ENCODE measurements at regions not wholly inside any gene's neighbourhood (a gene's known extent, or its start where the extent isn't known, plus 50 kb on each side); places are given as distances from the start of the nearest gene placed in this dataset.

DNA sequence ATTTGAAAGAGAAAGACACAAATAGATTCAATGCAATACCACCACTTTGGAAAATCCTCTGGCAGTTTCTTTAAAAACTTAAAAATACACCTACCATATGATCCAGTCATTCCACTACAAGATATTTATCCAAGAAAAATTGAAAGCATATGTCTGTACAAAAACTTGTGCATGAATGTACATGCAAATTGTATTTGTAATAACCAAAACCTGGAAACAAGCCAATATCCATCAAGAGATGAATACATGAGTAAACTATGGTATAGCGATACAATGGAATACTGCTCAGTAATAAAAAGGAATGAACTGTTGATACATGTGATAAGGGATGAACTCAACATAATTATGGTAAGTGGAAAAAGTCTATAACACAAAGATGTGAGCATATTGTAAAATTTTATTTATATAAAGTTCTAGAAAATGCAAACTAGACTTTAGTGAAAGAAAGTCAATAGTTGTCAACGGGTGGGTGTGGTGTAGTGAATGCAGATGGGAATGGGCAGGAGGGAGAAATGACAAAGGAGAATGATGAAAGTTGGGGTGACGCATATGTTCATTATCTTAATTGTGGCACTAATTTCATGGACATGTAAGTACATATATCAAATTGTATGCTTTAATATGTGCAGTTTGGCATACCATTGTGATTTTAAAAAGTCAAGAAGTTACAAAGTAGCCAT lies 347.5 kb downstream of the SAMD5 start:
- no peaks in the 10 kb centered on the region for H3K36me3 ChIP-seq
- WGBS, 2 donors = 96 to 97% methylated on average over 3 of the region's 3 CpGs
- intact Hi-C loops (cut with DNase I) = no loop called here

DNA sequence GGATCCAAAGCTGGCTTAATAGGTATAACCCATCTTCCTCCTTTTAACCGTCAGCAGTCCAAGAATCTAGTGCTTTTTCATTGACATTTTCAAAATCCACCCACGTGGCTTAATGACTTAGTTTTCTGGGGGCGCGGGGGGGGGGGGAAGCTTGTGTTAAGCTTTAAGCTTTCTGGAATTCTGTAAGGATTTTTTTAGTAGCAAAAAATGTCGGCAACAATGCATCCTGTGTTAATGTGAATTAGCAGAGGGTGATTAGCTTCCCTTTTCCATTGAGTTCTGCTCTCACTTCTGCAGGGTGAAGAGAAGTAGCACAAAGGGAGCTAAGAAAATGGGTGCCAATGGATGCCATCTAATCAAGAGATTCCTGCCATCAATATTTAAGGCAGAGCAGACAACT lies 348.2 kb downstream of the SAMD5 start:
- DNase-seq = no peak
- TF ChIP-seq, protein P1, sequence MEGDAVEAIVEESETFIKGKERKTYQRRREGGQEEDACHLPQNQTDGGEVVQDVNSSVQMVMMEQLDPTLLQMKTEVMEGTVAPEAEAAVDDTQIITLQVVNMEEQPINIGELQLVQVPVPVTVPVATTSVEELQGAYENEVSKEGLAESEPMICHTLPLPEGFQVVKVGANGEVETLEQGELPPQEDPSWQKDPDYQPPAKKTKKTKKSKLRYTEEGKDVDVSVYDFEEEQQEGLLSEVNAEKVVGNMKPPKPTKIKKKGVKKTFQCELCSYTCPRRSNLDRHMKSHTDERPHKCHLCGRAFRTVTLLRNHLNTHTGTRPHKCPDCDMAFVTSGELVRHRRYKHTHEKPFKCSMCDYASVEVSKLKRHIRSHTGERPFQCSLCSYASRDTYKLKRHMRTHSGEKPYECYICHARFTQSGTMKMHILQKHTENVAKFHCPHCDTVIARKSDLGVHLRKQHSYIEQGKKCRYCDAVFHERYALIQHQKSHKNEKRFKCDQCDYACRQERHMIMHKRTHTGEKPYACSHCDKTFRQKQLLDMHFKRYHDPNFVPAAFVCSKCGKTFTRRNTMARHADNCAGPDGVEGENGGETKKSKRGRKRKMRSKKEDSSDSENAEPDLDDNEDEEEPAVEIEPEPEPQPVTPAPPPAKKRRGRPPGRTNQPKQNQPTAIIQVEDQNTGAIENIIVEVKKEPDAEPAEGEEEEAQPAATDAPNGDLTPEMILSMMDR (IDR thresholded peaks at IDR 0.05) = no peak
- no peaks in the 10 kb centered on the region for H3K4me1 ChIP-seq
- no peaks in the 10 kb centered on the region for H3K36me3 ChIP-seq
- no peaks in the 10 kb centered on the region for H3K9me3 ChIP-seq
- ATAC-seq = no peak
- intact Hi-C loops (cut with DNase I) = no loop called here
- H3K27me3 ChIP-seq = no peaks in the 10 kb centered on the region
- no peak overlapping the region for H3K27ac ChIP-seq
- 79 to 84% methylated on average over 5 of the region's 5 CpGs for WGBS, 2 donors
- H3K4me3 ChIP-seq = no peak overlapping the region

More for the DNA sequence above, 347.5 kb downstream of the SAMD5 start:
- TF ChIP-seq, protein P1 (IDR thresholded peaks at IDR 0.05) = no peak
- no peaks in the 10 kb centered on the region for H3K9me3 ChIP-seq
- H3K27me3 ChIP-seq = no peaks in the 10 kb centered on the region
- no peaks in the 10 kb centered on the region for H3K4me1 ChIP-seq
- ATAC-seq (no peak), DNase-seq (no peak)
- no peak overlapping the region for H3K4me3 ChIP-seq
- H3K27ac ChIP-seq = no peak overlapping the region

DNA sequence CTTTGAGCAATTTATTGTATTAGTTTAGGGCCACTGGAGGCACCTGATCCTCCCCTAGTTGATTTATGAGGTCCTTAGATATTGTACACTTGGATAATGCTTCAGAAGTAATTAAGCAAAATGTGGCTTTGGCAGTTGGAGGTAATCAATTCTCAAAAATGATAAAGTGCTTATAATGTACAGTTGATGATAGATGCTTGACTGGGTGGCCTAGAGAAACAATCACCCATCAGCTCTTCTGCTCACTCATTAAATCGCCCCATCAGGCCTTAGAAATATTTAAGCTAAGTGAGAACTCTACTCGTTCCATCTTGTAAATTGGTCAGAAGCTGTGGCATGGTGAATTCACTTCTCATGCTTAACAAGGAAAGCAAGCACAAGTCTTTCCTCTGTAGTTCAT lies 349.9 kb downstream of the SAMD5 start:
- Histone ChIP-seq H3K4me1 (no peaks in the 10 kb centered on the region), H3K9me3 (no peaks in the 10 kb centered on the region), H3K36me3 (no peaks in the 10 kb centered on the region), H3K27ac (no peak overlapping the region), H3K4me3 (no peak overlapping the region), H3K27me3 (no peaks in the 10 kb centered on the region)
- no peak for DNase-seq
- intact Hi-C loops (cut with DNase I) = no loop called here
- no peak for ATAC-seq
- TF ChIP-seq, protein P1 (IDR thresholded peaks at IDR 0.05) = no peak
- 89 to 94% methylated on average over 2 of the region's 2 CpGs for WGBS, 2 donors

DNA sequence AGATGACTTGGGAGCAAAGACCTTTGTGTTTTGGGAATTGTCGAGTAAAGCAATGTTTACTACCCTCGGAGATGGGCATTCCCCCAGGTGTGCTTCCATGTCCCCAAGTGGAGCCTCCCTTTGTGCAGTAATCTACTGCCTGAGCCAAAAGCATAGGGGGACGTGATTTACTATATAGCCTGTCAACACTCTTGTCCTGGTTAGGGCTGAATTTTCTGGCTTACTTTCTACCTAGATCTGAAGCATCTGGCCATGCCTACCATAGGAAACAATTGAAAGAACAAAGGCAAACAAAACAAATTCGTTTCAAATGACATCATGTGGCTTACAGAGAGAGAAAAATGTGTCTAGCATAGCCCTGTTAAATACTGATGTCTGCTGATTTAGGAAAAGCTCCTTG lies 350.6 kb downstream of the SAMD5 start:
- TF ChIP-seq, protein P1 (IDR thresholded peaks at IDR 0.05) = no peak
- no peak for ATAC-seq
- no peak for DNase-seq
- intact Hi-C loops (cut with DNase I) = no loop called here
- no peaks in the 10 kb centered on the region for H3K4me1 ChIP-seq
- no peaks in the 10 kb centered on the region for H3K27me3 ChIP-seq
- H3K36me3 ChIP-seq = no peaks in the 10 kb centered on the region
- no peak overlapping the region for H3K4me3 ChIP-seq
- whole genome bisulfite sequencing, 2 donors = 60 to 65% methylated on average over 4 of the region's 4 CpGs
- H3K27ac ChIP-seq = no peak overlapping the region
- no peaks in the 10 kb centered on the region for H3K9me3 ChIP-seq

Data from heart right ventricle (tissue), 16 donors.